Hepatocyte (in vitro differentiated cells): ENCODE measurements at regions not wholly inside any gene's neighbourhood (a gene's known extent, or its start where the extent isn't known, plus 50 kb on each side); places are given as distances from the start of the nearest gene placed in this dataset.

Experiments used
- EZH2 ChIP-seq: fragments of 200-600 bp; sonication (generic); IDR thresholded peaks from 2 replicates; pipeline ENCODE4 v1.6.1; 2016; ENCODE audit warnings: antibody characterized with exemption, mild to moderate bottlenecking, borderline replicate concordance
- EZH2phosphoT487 ChIP-seq: fragments of 200-600 bp; sonication (generic); IDR thresholded peaks from one replicate; pipeline ENCODE4 v1.6.1; 2018; ENCODE audit warnings: antibody characterized with exemption, mild to moderate bottlenecking, low read depth, moderate library complexity; ENCODE audit not compliant: unreplicated experiment, severe bottlenecking
- TF ChIP-seq, protein P1 (sequence below): fragments of 200-600 bp; sonication (generic); IDR thresholded peaks from 2 replicates; pipeline ENCODE4 v1.5.1; 2016; ENCODE audit warnings: antibody characterized with exemption, mild to moderate bottlenecking; ENCODE audit not compliant: poor library complexity

DNA sequence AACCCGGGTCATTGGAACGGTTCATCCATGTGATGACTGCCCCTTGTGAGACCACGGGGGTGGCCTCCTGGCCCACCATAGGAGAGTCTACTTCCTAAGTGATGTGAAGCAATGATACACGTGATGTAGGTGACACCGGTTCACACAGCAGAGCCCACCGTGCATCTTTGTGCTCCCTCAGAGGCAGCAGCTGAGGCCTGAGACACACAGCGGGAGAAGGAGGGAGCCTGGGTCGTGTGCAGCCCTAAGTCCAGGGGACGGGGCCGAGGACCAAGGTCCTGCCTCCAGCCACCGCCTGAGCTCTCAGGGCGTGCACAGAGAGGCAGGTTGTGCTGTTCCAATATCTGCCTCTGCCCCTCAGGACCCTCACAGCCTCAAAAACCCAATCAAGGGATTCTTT is 377.2 kb upstream of the SALL3 start:
- TF ChIP-seq, protein P1, sequence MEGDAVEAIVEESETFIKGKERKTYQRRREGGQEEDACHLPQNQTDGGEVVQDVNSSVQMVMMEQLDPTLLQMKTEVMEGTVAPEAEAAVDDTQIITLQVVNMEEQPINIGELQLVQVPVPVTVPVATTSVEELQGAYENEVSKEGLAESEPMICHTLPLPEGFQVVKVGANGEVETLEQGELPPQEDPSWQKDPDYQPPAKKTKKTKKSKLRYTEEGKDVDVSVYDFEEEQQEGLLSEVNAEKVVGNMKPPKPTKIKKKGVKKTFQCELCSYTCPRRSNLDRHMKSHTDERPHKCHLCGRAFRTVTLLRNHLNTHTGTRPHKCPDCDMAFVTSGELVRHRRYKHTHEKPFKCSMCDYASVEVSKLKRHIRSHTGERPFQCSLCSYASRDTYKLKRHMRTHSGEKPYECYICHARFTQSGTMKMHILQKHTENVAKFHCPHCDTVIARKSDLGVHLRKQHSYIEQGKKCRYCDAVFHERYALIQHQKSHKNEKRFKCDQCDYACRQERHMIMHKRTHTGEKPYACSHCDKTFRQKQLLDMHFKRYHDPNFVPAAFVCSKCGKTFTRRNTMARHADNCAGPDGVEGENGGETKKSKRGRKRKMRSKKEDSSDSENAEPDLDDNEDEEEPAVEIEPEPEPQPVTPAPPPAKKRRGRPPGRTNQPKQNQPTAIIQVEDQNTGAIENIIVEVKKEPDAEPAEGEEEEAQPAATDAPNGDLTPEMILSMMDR: no peak
- TF ChIP-seq EZH2 (no peak), EZH2phosphoT487 (no peak)
